GM12878 (cell line): ENCODE measurements at regions not wholly inside any gene's neighbourhood (a gene's known extent, or its start where the extent isn't known, plus 50 kb on each side); places are given as distances from the start of the nearest gene placed in this dataset.

ENCODE experiments used
- ATAC-seq: fragments of 200-7000 bp; cut with Tn5 transposase; 3 replicates; pipeline ENCODE4 v1.9.1; 2020; ENCODE audit warnings: mild to moderate bottlenecking, moderate library complexity
- BruUV-seq: library from RNA; stranded (reverse); fragments of 400-500 nt; replicated peaks from 2 replicates; lab custom pipeline; 2021; lab: Mats Ljungman, UMichigan
- CTCF ChIA-PET: fragments of 300-600 bp; sonication (Branson Sonifier 250); formaldehyde crosslinking; extraction: SDS; loops from one replicate; lab custom pipeline; 2021; ENCODE audit warnings: inconsistent platforms; lab: Yijun Ruan, JAX
- POLR2A ChIA-PET: fragments of 350-600 bp; formaldehyde crosslinking; extraction: SDS; loops from one replicate; lab custom pipeline; 2021; ENCODE audit warnings: inconsistent platforms; lab: Charles Lee
- RAD21 ChIA-PET: fragments of 300-600 bp; sonication (Branson Sonifier 250); formaldehyde crosslinking; loops from one replicate; lab custom pipeline; 2023; ENCODE audit warnings: antibody characterized with exemption; ENCODE audit not compliant: unreplicated experiment; lab: Charles Lee
- SMC1A ChIA-PET: fragments of 300-600 bp; sonication (Branson Sonifier 250); formaldehyde crosslinking; loops from one replicate; lab custom pipeline; 2023; ENCODE audit not compliant: unreplicated experiment, uncharacterized antibody; lab: Charles Lee
- DNase-seq: peaks from one replicate; pipeline ENCODE4 v3.0.0-alpha.2; 2011; ENCODE audit warnings: low read depth, low spot score
- FAIRE-seq: peaks from 3 replicates; lab custom pipeline; 2011; peaks lifted over from hg19 to GRCh38; lab: Jason Lieb, UNC
- H2AFZ ChIP-seq: 2 replicates; pipeline ENCODE4 v1.6.0; 2011; ENCODE audit warnings: low read depth, low read length, control low read depth; ENCODE audit not compliant: control insufficient read depth
- H3K27ac ChIP-seq: 2 replicates; pipeline ENCODE4 v1.5.1; 2011; ENCODE audit warnings: control low read depth; ENCODE audit not compliant: control insufficient read depth, insufficient read depth
- H3K27me3 ChIP-seq, 2 experiments: replicated peaks in 1 of 2; 2 replicates each; pipeline versions ENCODE4 v1.6.0 to v1.6.1; 2011; ENCODE audit warnings: low read length in 1 of 2; ENCODE audit not compliant: control insufficient read depth in 2 of 2, insufficient read depth in 2 of 2
- H3K36me3 ChIP-seq, 2 experiments: 2 replicates each; pipeline ENCODE4 v1.5.1; 2011; ENCODE audit warnings: low read length in 1 of 2; ENCODE audit not compliant: control insufficient read depth in 2 of 2, insufficient read depth in 2 of 2
- H3K4me1 ChIP-seq: 2 replicates; pipeline ENCODE4 v1.6.1; 2011; ENCODE audit warnings: mild to moderate bottlenecking, low read length, moderate library complexity, mixed read lengths; ENCODE audit not compliant: control insufficient read depth, insufficient read depth
- H3K4me2 ChIP-seq: 2 replicates; pipeline ENCODE4 v1.6.0; 2011; ENCODE audit warnings: control low read depth; ENCODE audit not compliant: control insufficient read depth, insufficient read depth
- H3K4me3 ChIP-seq: fragments of 200-600 bp; sonication (generic); 2 replicates; pipeline ENCODE4 v1.5.1; 2016
- H3K79me2 ChIP-seq: 2 replicates; pipeline ENCODE4 v1.6.0; 2011; ENCODE audit warnings: low read length; ENCODE audit not compliant: control insufficient read depth, insufficient read depth
- H3K9ac ChIP-seq: 2 replicates; pipeline ENCODE4 v1.8.0; 2011; ENCODE audit warnings: low read length, control low read depth, mixed read lengths; ENCODE audit not compliant: control insufficient read depth, insufficient read depth
- H3K9me3 ChIP-seq: replicated peaks from 3 replicates; pipeline ENCODE4 v1.5.1; 2011; ENCODE audit warnings: mild to moderate bottlenecking, low read length; ENCODE audit not compliant: control insufficient read depth, insufficient read depth
- H4K20me1 ChIP-seq: 2 replicates; pipeline ENCODE4 v1.6.0; 2011; ENCODE audit not compliant: control insufficient read depth, insufficient read depth
- ATF3 ChIP-seq: IDR thresholded peaks from 2 replicates; pipeline ENCODE4 v1.6.1; 2011; ENCODE audit warnings: low read depth, mild to moderate bottlenecking, low read length, moderate library complexity, borderline replicate concordance; ENCODE audit errors: extremely low read depth
- CBX3 ChIP-seq: fragments of 200-600 bp; sonication (generic); IDR thresholded peaks from 2 replicates; pipeline ENCODE4 v1.6.1; 2016; ENCODE audit warnings: low read depth, borderline replicate concordance
- CREM ChIP-seq: IDR thresholded peaks from 2 replicates; pipeline ENCODE4 v1.6.1; 2014; ENCODE audit warnings: antibody characterized with exemption, low read depth
- CTCF ChIP-seq, 3 experiments: IDR thresholded peaks in 2 of 3; conservative IDR thresholded peaks in 1 of 3; 2 replicates each; pipeline ENCODE4 v1.5.1; 2011; ENCODE audit warnings: low read depth in 3 of 3, low read length in 3 of 3, mild to moderate bottlenecking in 3 of 3, control low read depth in 2 of 3, moderate library complexity in 2 of 3, inconsistent platforms in 1 of 3, mixed read lengths in 1 of 3; ENCODE audit not compliant: control insufficient read depth in 2 of 3, insufficient read depth in 1 of 3; ENCODE audit errors: extremely low read depth in 1 of 3
- E2F4 ChIP-seq: IDR thresholded peaks from 2 replicates; pipeline ENCODE4 v1.6.1; 2012; ENCODE audit warnings: low read depth, low read length, improper control_type of control experiment
- EGR1 ChIP-seq, 2 experiments: IDR thresholded peaks; 1 replicate in 1 of 2; 2 replicates in 1 of 2; pipeline ENCODE4 v1.6.1; 2011 to 2012; ENCODE audit warnings: low read depth in 2 of 2, low read length in 2 of 2, borderline replicate concordance in 1 of 2, mild to moderate bottlenecking in 1 of 2, moderate library complexity in 1 of 2
- ETV6 ChIP-seq, 2 experiments: fragments of 450-650 bp in 1 of 2; IDR thresholded peaks in 1 of 2; conservative IDR thresholded peaks in 1 of 2; 2 replicates each; pipeline ENCODE4 v1.6.1; 2014; ENCODE audit warnings: antibody characterized with exemption in 1 of 2, borderline replicate concordance in 1 of 2, low read depth in 1 of 2, mild to moderate bottlenecking in 1 of 2, moderate library complexity in 1 of 2
- LARP7 ChIP-seq: fragments of 450-650 bp; IDR thresholded peaks from 2 replicates; pipeline ENCODE4 v1.6.1; 2017; ENCODE audit warnings: mild to moderate bottlenecking
- NFXL1 ChIP-seq: fragments of 450-650 bp; IDR thresholded peaks from 2 replicates; pipeline ENCODE4 v1.6.1; 2017; ENCODE audit warnings: antibody characterized with exemption, mild to moderate bottlenecking, borderline replicate concordance
- PML ChIP-seq: IDR thresholded peaks from 2 replicates; pipeline ENCODE4 v1.6.1; 2012; ENCODE audit warnings: low read length, inconsistent platforms
- RAD21 ChIP-seq: IDR thresholded peaks from 2 replicates; pipeline ENCODE4 v1.6.1; 2011; ENCODE audit warnings: mild to moderate bottlenecking, low read depth, low read length, moderate library complexity; ENCODE audit not compliant: insufficient read depth
- RAD51 ChIP-seq: fragments of 450-650 bp; IDR thresholded peaks from 2 replicates; pipeline ENCODE4 v1.6.1; 2016; ENCODE audit warnings: moderate library complexity, mild to moderate bottlenecking, inconsistent platforms
- SUPT20H ChIP-seq: IDR thresholded peaks from 2 replicates; pipeline ENCODE4 v1.6.1; 2011; ENCODE audit warnings: low read depth, mild to moderate bottlenecking, low read length, moderate library complexity, borderline replicate concordance; ENCODE audit not compliant: control insufficient read depth
- YY1 ChIP-seq: IDR thresholded peaks from 2 replicates; pipeline ENCODE4 v1.6.1; 2011; ENCODE audit warnings: low read depth, mild to moderate bottlenecking, low read length
- ZNF217 ChIP-seq: fragments of 450-650 bp; IDR thresholded peaks from 2 replicates; pipeline ENCODE4 v1.6.1; 2017; ENCODE audit warnings: antibody characterized with exemption, mild to moderate bottlenecking
- ZNF592 ChIP-seq: fragments of 450-650 bp; IDR thresholded peaks from 2 replicates; pipeline ENCODE4 v1.6.1; 2017; ENCODE audit warnings: mild to moderate bottlenecking, moderate library complexity
- WGBS: methylation state at CpG from one replicate; pipeline ENCODE4 v1.1.6; 2016; ENCODE audit warnings: low lambda C conversion rate; ENCODE audit not compliant: insufficient replicate concordance, insufficient coverage; ENCODE audit errors: missing lambda C conversion rate; 5-methylcytosine and 5-hydroxymethylcytosine counted together
- in situ Hi-C: fragments of 300-500 bp; cut with MboI; formaldehyde crosslinking; loops from 9 replicates; pipeline ENCODE4 v1.14.3; 2018; ENCODE audit warnings: mixed read lengths
- intact Hi-C: fragments of 100-400 bp; cut with micrococcal nuclease; formaldehyde crosslinking; loops from one replicate; pipeline ENCODE4 v1.14.2; 2022; ENCODE audit not compliant: unreplicated experiment

GRCh38 chr2:10186868-10187535, 64.5 kb downstream of the RRM2 start:
- no peak overlapping the region for H3K27ac ChIP-seq
- peaks cover 0 to 9% of the 10 kb centered on the region in 2 experiments; a peak in 2 of 4 replicates for H3K36me3 ChIP-seq
- no peak overlapping the region for H2AFZ ChIP-seq
- no peaks in the 10 kb centered on the region for H4K20me1 ChIP-seq
- CTCF ChIA-PET, result no interaction called here
- DNase-seq, result no peak
- FAIRE-seq, result no peak
- POLR2A ChIA-PET, result interaction anchor here (0.5 kb wide), 1 partner anchor 139 kb away, joined by 3 read pairs; no protein-coding TSS in a partner anchor
- TF ChIP-seq YY1 (no peak), CREM (no peak), ATF3 (no peak), RAD51 (no peak), LARP7 (no peak), RAD21 (no peak), PML (no peak), ZNF217 (no peak), CTCF (IDR thresholded peaks at IDR 0.05 in 2 of 3, conservative IDR thresholded peaks at IDR 0.05 in 1 of 3; ENCODE audit: control insufficient read depth in 2 of 3, extremely low read depth in 1 of 3, insufficient read depth in 1 of 3, low read depth in 3 of 3, low read length in 3 of 3) (no peak), NFXL1 (no peak), ZNF592 (no peak), SUPT20H (no peak), ETV6 (conservative IDR thresholded peaks at IDR 0.05 in 1 of 2, IDR thresholded peaks at IDR 0.05 in 1 of 2; ENCODE audit: borderline replicate concordance in 1 of 2, low read depth in 1 of 2) (no peak), CBX3 (no peak), E2F4 (no peak), EGR1 (IDR thresholded peaks at IDR 0.05; ENCODE audit: borderline replicate concordance in 1 of 2, low read depth in 2 of 2, low read length in 2 of 2) (no peak)
- TF ChIP-seq, all 136 proteins: peak for 0
- intact Hi-C loops, result no loop called here
- Histone ChIP-seq H3K4me1 (no peaks in the 10 kb centered on the region), H3K4me2 (no peak overlapping the region), H3K9ac (no peak overlapping the region), H3K4me3 (no peak overlapping the region), H3K79me2 (no peaks in the 10 kb centered on the region), H3K9me3 (no peaks in the 10 kb centered on the region), H3K27me3 (no peaks in the 10 kb centered on the region)
- ChIA-PET RAD21 (no interaction called here), SMC1A (no interaction called here)
- BruUV-seq, result no TSS peak
- no peak for ATAC-seq
- in situ Hi-C loops, result no loop called here
- WGBS, result 93% methylated on average over 24 of the region's 24 CpGs
